GM12865 (cell line): ENCODE measurements at regions not wholly inside any gene's neighbourhood (a gene's known extent, or its start where the extent isn't known, plus 50 kb on each side); places are given as distances from the start of the nearest gene placed in this dataset.

Experiments used
- DNase-seq: peaks from one replicate; pipeline ENCODE4 v3.0.0; 2010; ENCODE audit warnings: low read depth
- H3K4me3 ChIP-seq: 2 replicates; pipeline ENCODE4 v1.5.1; 2011; ENCODE audit warnings: mild to moderate bottlenecking, low read depth, low read length, control low read depth
- TF ChIP-seq, protein P1 (sequence below): IDR thresholded peaks from 2 replicates; pipeline ENCODE4 v1.5.1; 2011; ENCODE audit warnings: low read length, control low read depth, low read depth, inconsistent platforms; ENCODE audit not compliant: insufficient read depth; ENCODE audit errors: missing control alignments

DNA sequence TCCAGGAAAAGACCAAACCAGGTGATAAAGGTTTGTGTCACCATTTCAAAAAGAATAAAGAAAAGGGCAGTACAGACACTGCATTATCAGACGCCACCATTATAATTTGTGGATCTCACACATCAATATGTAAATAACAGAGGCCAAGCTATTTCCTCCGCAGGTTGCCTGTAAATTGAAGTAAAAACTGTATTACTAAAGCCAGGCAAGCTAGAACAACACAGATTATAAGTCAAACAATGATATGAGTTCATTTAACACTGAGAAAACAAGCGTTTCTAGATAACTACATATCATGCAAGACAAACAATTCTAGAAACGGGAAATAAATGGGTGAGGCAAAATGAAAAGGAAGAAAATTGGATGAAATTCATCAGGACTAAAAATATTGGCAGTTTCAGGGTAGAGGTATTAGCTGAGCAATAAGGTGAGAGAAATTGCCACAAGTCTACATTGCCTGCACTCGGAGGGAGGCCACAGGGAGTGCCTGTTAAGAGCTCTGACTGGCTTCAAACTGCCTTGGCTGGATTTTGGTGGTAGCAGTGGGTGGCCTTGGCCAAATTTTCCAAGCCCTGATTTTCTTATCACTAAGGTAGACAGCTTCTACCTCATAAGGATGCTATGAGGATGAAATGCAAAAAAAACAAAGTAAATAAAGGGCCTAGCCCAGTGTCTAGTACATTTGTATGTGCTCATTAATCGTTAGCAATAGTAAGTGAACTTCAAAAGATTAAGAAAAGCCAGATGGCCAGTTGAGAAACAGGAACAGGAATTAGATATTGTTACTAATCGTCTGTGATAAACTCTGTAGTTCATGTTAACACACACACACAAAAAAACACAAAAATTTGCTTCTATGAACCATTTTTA, 240.0 kb upstream of the NFE2L3 start:
- TF ChIP-seq, protein P1, sequence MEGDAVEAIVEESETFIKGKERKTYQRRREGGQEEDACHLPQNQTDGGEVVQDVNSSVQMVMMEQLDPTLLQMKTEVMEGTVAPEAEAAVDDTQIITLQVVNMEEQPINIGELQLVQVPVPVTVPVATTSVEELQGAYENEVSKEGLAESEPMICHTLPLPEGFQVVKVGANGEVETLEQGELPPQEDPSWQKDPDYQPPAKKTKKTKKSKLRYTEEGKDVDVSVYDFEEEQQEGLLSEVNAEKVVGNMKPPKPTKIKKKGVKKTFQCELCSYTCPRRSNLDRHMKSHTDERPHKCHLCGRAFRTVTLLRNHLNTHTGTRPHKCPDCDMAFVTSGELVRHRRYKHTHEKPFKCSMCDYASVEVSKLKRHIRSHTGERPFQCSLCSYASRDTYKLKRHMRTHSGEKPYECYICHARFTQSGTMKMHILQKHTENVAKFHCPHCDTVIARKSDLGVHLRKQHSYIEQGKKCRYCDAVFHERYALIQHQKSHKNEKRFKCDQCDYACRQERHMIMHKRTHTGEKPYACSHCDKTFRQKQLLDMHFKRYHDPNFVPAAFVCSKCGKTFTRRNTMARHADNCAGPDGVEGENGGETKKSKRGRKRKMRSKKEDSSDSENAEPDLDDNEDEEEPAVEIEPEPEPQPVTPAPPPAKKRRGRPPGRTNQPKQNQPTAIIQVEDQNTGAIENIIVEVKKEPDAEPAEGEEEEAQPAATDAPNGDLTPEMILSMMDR: no peak
- DNase-seq: no peak
- no peak overlapping the region for H3K4me3 ChIP-seq

- H3K4me3 ChIP-seq: no peak overlapping the region
- no peak for DNase-seq
- TF ChIP-seq, protein P1: no peak
Measured at GRCh38 chr7:25913598-25914224, 238.3 kb upstream of the NFE2L3 start.

GRCh38 chr7:25918731-25919130, 233.3 kb upstream of the NFE2L3 start:
- TF ChIP-seq, protein P1: no peak
- no peak for DNase-seq
- H3K4me3 ChIP-seq: no peak overlapping the region

DNA sequence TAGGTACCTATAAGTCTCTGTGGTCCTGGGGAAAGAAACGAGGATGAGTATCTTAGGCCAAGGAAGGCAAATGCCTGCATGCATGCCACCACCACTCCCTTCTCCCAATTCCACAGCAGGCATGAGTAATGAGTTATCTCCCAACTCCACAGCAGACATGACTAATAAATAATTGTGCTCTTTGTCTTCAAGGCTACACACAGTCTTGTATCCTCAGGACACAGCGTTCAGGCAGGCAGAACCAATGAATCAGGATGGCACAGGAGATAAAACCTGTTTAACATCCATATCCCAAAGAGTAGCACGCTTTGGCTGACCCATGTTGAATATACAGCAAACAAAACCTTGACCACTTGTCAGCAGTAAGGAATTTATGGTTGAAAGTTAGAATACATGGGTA, 229.7 kb upstream of the NFE2L3 start:
- TF ChIP-seq, protein P1: no peak
- DNase-seq: no peak
- H3K4me3 ChIP-seq: no peak overlapping the region

GRCh38 chr7:25923741-25924460, 228.1 kb upstream of the NFE2L3 start:
- no peak overlapping the region for H3K4me3 ChIP-seq
- no peak for DNase-seq
- TF ChIP-seq, protein P1: no peak

- TF ChIP-seq, protein P1: no peak
- no peak overlapping the region for H3K4me3 ChIP-seq
- no peak for DNase-seq
Measured at GRCh38 chr7:25926009-25926408, 226.0 kb upstream of the NFE2L3 start.
